Islet precursor cell (in vitro differentiated cells): ENCODE measurements at regions not wholly inside any gene's neighbourhood (a gene's known extent, or its start where the extent isn't known, plus 50 kb on each side); places are given as distances from the start of the nearest gene placed in this dataset.
"Not testable (repeated sequence)": the region's sequence is repeated elsewhere in the genome, so short reads cannot be mapped to it uniquely, and the experiment has no call there.

ENCODE experiments used
- DNase-seq: peaks from one replicate; pipeline ENCODE4 v3.0.0-alpha.2; 2018

GRCh38 chr3:25170021-25170420 lies 258.0 kb upstream of the RARB start:
- DNase-seq, result no peak

GRCh38 chr3:25171118-25171807 lies 256.8 kb upstream of the RARB start:
- no peak for DNase-seq

- DNase-seq, result no peak
These were observed 256.2 kb upstream of the RARB start for GRCh38 chr3:25171897-25172296.

GRCh38 chr3:25173606-25174005 lies 254.5 kb upstream of the RARB start:
- no peak for DNase-seq

GRCh38 chr3:25174251-25174650 lies 253.8 kb upstream of the RARB start:
- no peak for DNase-seq

- no peak for DNase-seq
These were observed 251.0 kb upstream of the RARB start for GRCh38 chr3:25177041-25177440.

- no peak for DNase-seq
These were observed 249.4 kb upstream of the RARB start for GRCh38 chr3:25178672-25179071.

- no peak for DNase-seq
These were observed 247.0 kb upstream of the RARB start for GRCh38 chr3:25181096-25181495.

- no peak for DNase-seq
These were observed 245.3 kb upstream of the RARB start for GRCh38 chr3:25182794-25183193.

- no peak for DNase-seq
These were observed 243.3 kb upstream of the RARB start for GRCh38 chr3:25184641-25185250.

- DNase-seq, result no peak
These were observed 236.4 kb upstream of the RARB start for GRCh38 chr3:25191673-25192072.

- DNase-seq, result not testable (repeated sequence)
These were observed 228.5 kb upstream of the RARB start for GRCh38 chr3:25199567-25199966.

GRCh38 chr3:25212736-25213135 lies 215.3 kb upstream of the RARB start:
- DNase-seq, result no peak

- DNase-seq, result no peak
These were observed 214.0 kb upstream of the RARB start for GRCh38 chr3:25214034-25214433.

GRCh38 chr3:25218362-25218761 lies 209.7 kb upstream of the RARB start:
- DNase-seq, result no peak

- no peak for DNase-seq
These were observed 201.3 kb upstream of the RARB start for GRCh38 chr3:25226747-25227146.

GRCh38 chr3:25229586-25229985 lies 198.5 kb upstream of the RARB start:
- no peak for DNase-seq

GRCh38 chr3:25235031-25235430 lies 193.0 kb upstream of the RARB start:
- no peak for DNase-seq

- DNase-seq, result no peak
These were observed 192.6 kb upstream of the RARB start for GRCh38 chr3:25235466-25235865.

- no peak for DNase-seq
These were observed 190.5 kb upstream of the RARB start for GRCh38 chr3:25237602-25238001.

GRCh38 chr3:25239042-25239441 lies 189.0 kb upstream of the RARB start:
- no peak for DNase-seq

- peak; percentile 67 for DNase-seq
These were observed 181.2 kb upstream of the RARB start for GRCh38 chr3:25246913-25247312.

GRCh38 chr3:25252291-25252690 lies 175.8 kb upstream of the RARB start:
- DNase-seq, result no peak

GRCh38 chr3:25257026-25257425 lies 171.0 kb upstream of the RARB start:
- no peak for DNase-seq

GRCh38 chr3:25259871-25260270 lies 168.2 kb upstream of the RARB start:
- no peak for DNase-seq
